ENCODE measurements at regions not wholly inside any gene's neighbourhood (a gene's known extent, or its start where the extent isn't known, plus 50 kb on each side); places are given as distances from the start of the nearest gene placed in this dataset.
"Not testable (repeated sequence)": the region's sequence is repeated elsewhere in the genome, so short reads cannot be mapped to it uniquely, and the experiment has no call there.

DNA sequence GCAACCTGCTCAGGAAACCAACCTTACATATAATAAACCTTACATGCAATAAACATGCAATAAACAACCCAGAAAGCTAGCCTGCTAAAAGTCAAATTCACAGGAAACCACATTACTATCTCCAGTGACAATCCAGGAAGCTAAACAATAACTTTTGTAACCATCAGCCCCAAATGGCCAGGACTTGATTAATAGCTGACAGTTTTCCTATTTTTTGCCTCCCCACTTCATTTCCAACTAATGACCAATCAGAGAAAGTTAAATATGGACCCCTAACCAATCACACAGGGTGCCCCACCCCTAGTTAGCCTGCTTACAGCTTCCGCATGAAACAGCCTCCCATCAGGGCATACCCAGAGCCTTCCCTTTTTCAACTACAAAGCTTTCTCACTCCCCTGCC, 152.2 kb upstream of the LMNTD1 start:
- Histone ChIP-seq H3K4me3 (ENCODE audit: low read length) (no peak overlapping the region), H3K9me2 (ENCODE audit: insufficient read depth, low read length) (no peaks in the 10 kb centered on the region), H3K27me3 (ENCODE audit: insufficient read depth, low read depth, low read length) (no peaks in the 10 kb centered on the region), H3F3A (ENCODE audit: insufficient read depth, low read length, poor library complexity, severe bottlenecking) (no peaks in the 10 kb centered on the region), H3K9me3 (ENCODE audit: low read length) (peaks cover 6% of the 10 kb centered on the region), H3K9ac (ENCODE audit: low read length) (no peak overlapping the region), H3K36me3 (ENCODE audit: insufficient read depth, low read length) (no peaks in the 10 kb centered on the region), H4K20me1 (ENCODE audit: insufficient read depth) (no peaks in the 10 kb centered on the region), H3K27ac (ENCODE audit: low read length) (no peak overlapping the region), H2AFZ (ENCODE audit: low read depth, low read length) (no peak overlapping the region), H3K4me2 (ENCODE audit: low read length) (no peak overlapping the region), H3K79me2 (replicated peaks; ENCODE audit: insufficient read depth, low read length) (no peaks in the 10 kb centered on the region)
- no peak for TF ChIP-seq TAF1 (IDR thresholded peaks at IDR 0.05; ENCODE audit: low read depth)
- TF ChIP-seq CTCF (IDR thresholded peaks at IDR 0.05; ENCODE audit: poor library complexity, severe bottlenecking), result no peak
- TF ChIP-seq SMC3 (conservative IDR thresholded peaks at IDR 0.05; ENCODE audit: poor library complexity), result no peak
- no peak for TF ChIP-seq MXI1 (conservative IDR thresholded peaks at IDR 0.05; ENCODE audit: poor library complexity, severe bottlenecking)
- TF ChIP-seq POLR2AphosphoS5 (IDR thresholded peaks at IDR 0.05), result no peak
- no peak for TF ChIP-seq RAD21 (conservative IDR thresholded peaks at IDR 0.05)
- no peak for TF ChIP-seq REST (IDR thresholded peaks at IDR 0.05; ENCODE audit: borderline replicate concordance)
- TF ChIP-seq EZH2 (IDR thresholded peaks at IDR 0.05; ENCODE audit: borderline replicate concordance, insufficient read depth, low read length, poor library complexity, severe bottlenecking), result no peak
- TF ChIP-seq EP300 (conservative IDR thresholded peaks at IDR 0.05; ENCODE audit: poor library complexity, severe bottlenecking), result no peak

GRCh38 chr12:25706646-25707045, 153.6 kb upstream of the LMNTD1 start:
- not testable (repeated sequence) for H2AFZ ChIP-seq (ENCODE audit: low read depth, low read length); H3K4me3 ChIP-seq (ENCODE audit: low read length); H3K27ac ChIP-seq (ENCODE audit: low read length); H3K27me3 ChIP-seq (ENCODE audit: insufficient read depth, low read depth, low read length); H3K9me2 ChIP-seq (ENCODE audit: insufficient read depth, low read length); H4K20me1 ChIP-seq (ENCODE audit: insufficient read depth); H3K4me2 ChIP-seq (ENCODE audit: low read length); H3K36me3 ChIP-seq (ENCODE audit: insufficient read depth, low read length); H3K9me3 ChIP-seq (ENCODE audit: low read length); H3K79me2 ChIP-seq (replicated peaks; ENCODE audit: insufficient read depth, low read length); H3K9ac ChIP-seq (ENCODE audit: low read length); H3F3A ChIP-seq (ENCODE audit: insufficient read depth, low read length, poor library complexity, severe bottlenecking)

GRCh38 chr12:25707056-25707455, 154.0 kb upstream of the LMNTD1 start:
- H3K9me3 ChIP-seq (ENCODE audit: low read length), result peaks cover 6% of the 10 kb centered on the region

More at GRCh38 chr12:25707056-25707455, 154.0 kb upstream of the LMNTD1 start:
- Histone ChIP-seq H3K36me3 (ENCODE audit: insufficient read depth, low read length) (no peaks in the 10 kb centered on the region), H3F3A (ENCODE audit: insufficient read depth, low read length, poor library complexity, severe bottlenecking) (no peaks in the 10 kb centered on the region), H3K4me2 (ENCODE audit: low read length) (no peak overlapping the region), H3K9ac (ENCODE audit: low read length) (no peak overlapping the region), H4K20me1 (ENCODE audit: insufficient read depth) (no peaks in the 10 kb centered on the region), H3K9me2 (ENCODE audit: insufficient read depth, low read length) (no peaks in the 10 kb centered on the region), H3K79me2 (replicated peaks; ENCODE audit: insufficient read depth, low read length) (no peaks in the 10 kb centered on the region), H3K27ac (ENCODE audit: low read length) (no peak overlapping the region), H2AFZ (ENCODE audit: low read depth, low read length) (no peak overlapping the region), H3K4me3 (ENCODE audit: low read length) (no peak overlapping the region), H3K27me3 (ENCODE audit: insufficient read depth, low read depth, low read length) (no peaks in the 10 kb centered on the region)
- TF ChIP-seq EP300 (conservative IDR thresholded peaks at IDR 0.05; ENCODE audit: poor library complexity, severe bottlenecking) (no peak), REST (IDR thresholded peaks at IDR 0.05; ENCODE audit: borderline replicate concordance) (no peak)

Data from neural cell (in vitro differentiated cells).